ENCODE measurements at regions not wholly inside any gene's neighbourhood (a gene's known extent, or its start where the extent isn't known, plus 50 kb on each side); places are given as distances from the start of the nearest gene placed in this dataset.

GRCh38 chr11:23399995-23400394, 539.7 kb upstream of the CCDC179 start:
- no peaks in the 10 kb centered on the region for H3K36me3 Mint-ChIP-seq
- no peaks in the 10 kb centered on the region for H3K4me1 Mint-ChIP-seq
- no peak for DNase-seq (ENCODE audit: low spot score in 2 of 2, unreplicated experiment in 2 of 2)

GRCh38 chr11:23403210-23404185, 543.2 kb upstream of the CCDC179 start:
- Mint-ChIP-seq H3K36me3 (peaks cover 6% of the 10 kb centered on the region), H3K4me1 (no peaks in the 10 kb centered on the region), H3K27ac (no peak overlapping the region), H3K4me3 (no peak overlapping the region), H3K9me3 (peaks cover 14% of the 10 kb centered on the region), H3K27me3 (ENCODE audit: low read depth) (no peaks in the 10 kb centered on the region)
- DNase-seq (ENCODE audit: low spot score in 2 of 2, unreplicated experiment in 2 of 2): no peak
- no peak for TF ChIP-seq CTCF (IDR thresholded peaks at IDR 0.05; ENCODE audit: unreplicated experiment)

More at GRCh38 chr11:23399995-23400394, 539.7 kb upstream of the CCDC179 start:
- Mint-ChIP-seq H3K27me3 (ENCODE audit: low read depth) (no peaks in the 10 kb centered on the region), H3K27ac (no peak overlapping the region), H3K9me3 (peaks cover 3% of the 10 kb centered on the region), H3K4me3 (no peak overlapping the region)
- TF ChIP-seq CTCF (IDR thresholded peaks at IDR 0.05; ENCODE audit: unreplicated experiment): no peak

GRCh38 chr11:23404225-23405160, 544.2 kb upstream of the CCDC179 start:
- Mint-ChIP-seq H3K36me3 (peaks cover 6% of the 10 kb centered on the region), H3K9me3 (peaks cover 24% of the 10 kb centered on the region), H3K4me1 (no peaks in the 10 kb centered on the region), H3K27ac (no peak overlapping the region), H3K4me3 (no peak overlapping the region), H3K27me3 (ENCODE audit: low read depth) (no peaks in the 10 kb centered on the region)
- no peak for TF ChIP-seq CTCF (IDR thresholded peaks at IDR 0.05; ENCODE audit: unreplicated experiment)
- no peak for DNase-seq (ENCODE audit: low spot score in 2 of 2, unreplicated experiment in 2 of 2)

- Mint-ChIP-seq H3K4me1 (no peaks in the 10 kb centered on the region), H3K9me3 (peaks cover 30% of the 10 kb centered on the region), H3K4me3 (no peak overlapping the region), H3K36me3 (peaks cover 6% of the 10 kb centered on the region), H3K27ac (no peak overlapping the region), H3K27me3 (ENCODE audit: low read depth) (no peaks in the 10 kb centered on the region)
- no peak for DNase-seq (ENCODE audit: low spot score in 2 of 2, unreplicated experiment in 2 of 2)
- no peak for TF ChIP-seq CTCF (IDR thresholded peaks at IDR 0.05; ENCODE audit: unreplicated experiment)
Measured at GRCh38 chr11:23405350-23405937, 545.2 kb upstream of the CCDC179 start.

GRCh38 chr11:23406131-23406819, 546.0 kb upstream of the CCDC179 start:
- H3K4me1 Mint-ChIP-seq: no peaks in the 10 kb centered on the region
- H3K9me3 Mint-ChIP-seq: peaks cover 38% of the 10 kb centered on the region
- DNase-seq (ENCODE audit: low spot score in 2 of 2, unreplicated experiment in 2 of 2): no peak
- H3K27ac Mint-ChIP-seq: no peak overlapping the region
- TF ChIP-seq CTCF (IDR thresholded peaks at IDR 0.05; ENCODE audit: unreplicated experiment): no peak
- H3K27me3 Mint-ChIP-seq (ENCODE audit: low read depth): no peaks in the 10 kb centered on the region
- no peak overlapping the region for H3K4me3 Mint-ChIP-seq
- H3K36me3 Mint-ChIP-seq: peaks cover 6% of the 10 kb centered on the region
